OCI-LY3 (cell line): ENCODE measurements at regions not wholly inside any gene's neighbourhood (a gene's known extent, or its start where the extent isn't known, plus 50 kb on each side); places are given as distances from the start of the nearest gene placed in this dataset.

Experiments used
- CTCF ChIP-seq: fragments of 200-600, 300-600 bp; sonication (generic); IDR thresholded peaks from 2 replicates; pipeline ENCODE4 v1.5.1; 2014; ENCODE audit warnings: antibody characterized with exemption, low read length, low read depth
- EZH2phosphoT487 ChIP-seq: fragments of 200-600 bp; shearing (Covaris generic); IDR thresholded peaks from 2 replicates; pipeline ENCODE4 v1.6.1; 2018; ENCODE audit warnings: antibody characterized with exemption, mixed run types, low read depth

GRCh38 chr10:3887885-3888476 lies 103.0 kb upstream of the KLF6 start:
- no peak for TF ChIP-seq CTCF
- no peak for TF ChIP-seq EZH2phosphoT487
